VCaP (cell line): ENCODE measurements at regions not wholly inside any gene's neighbourhood (a gene's known extent, or its start where the extent isn't known, plus 50 kb on each side); places are given as distances from the start of the nearest gene placed in this dataset.

Experiments used
- H3K27ac ChIP-seq: fragments of 450-650 bp; 2 replicates; pipeline ENCODE4 v1.5.1; 2017
- CTCF ChIP-seq: fragments of 450-650 bp; conservative IDR thresholded peaks from 2 replicates; pipeline ENCODE4 v1.5.1; 2017; ENCODE audit warnings: mild to moderate bottlenecking, moderate library complexity

GRCh38 chr4:125928652-125929051 lies 613.9 kb downstream of the FAT4 start:
- TF ChIP-seq CTCF = no peak
- H3K27ac ChIP-seq = no peak overlapping the region

- H3K27ac ChIP-seq = no peak overlapping the region
- TF ChIP-seq CTCF = no peak
Measured at GRCh38 chr4:125938541-125938940, 623.8 kb downstream of the FAT4 start.

GRCh38 chr4:125940426-125940825 lies 625.7 kb downstream of the FAT4 start:
- TF ChIP-seq CTCF = no peak
- H3K27ac ChIP-seq = no peak overlapping the region

- no peak for TF ChIP-seq CTCF
- no peak overlapping the region for H3K27ac ChIP-seq
Measured at GRCh38 chr4:125944966-125945365, 630.2 kb downstream of the FAT4 start.

- no peak overlapping the region for H3K27ac ChIP-seq
- no peak for TF ChIP-seq CTCF
Measured at GRCh38 chr4:125948021-125948420, 633.3 kb downstream of the FAT4 start.

GRCh38 chr4:125951261-125951887 lies 636.6 kb downstream of the FAT4 start:
- TF ChIP-seq CTCF = no peak
- H3K27ac ChIP-seq = no peak overlapping the region

- H3K27ac ChIP-seq = no peak overlapping the region
- TF ChIP-seq CTCF = no peak
Measured at GRCh38 chr4:125952631-125953030, 637.9 kb downstream of the FAT4 start.

GRCh38 chr4:125956276-125956675 lies 641.5 kb downstream of the FAT4 start:
- H3K27ac ChIP-seq = no peak overlapping the region
- no peak for TF ChIP-seq CTCF
